H9 (cell line): ENCODE measurements at regions not wholly inside any gene's neighbourhood (a gene's known extent, or its start where the extent isn't known, plus 50 kb on each side); places are given as distances from the start of the nearest gene placed in this dataset.

Source experiments
- DNase-seq: peaks from one replicate; pipeline ENCODE4 v3.0.0-alpha.2; 2017
- H2AFZ ChIP-seq: one replicate; pipeline ENCODE4 v1.6.1; 2013; ENCODE audit warnings: mild to moderate bottlenecking, low read length, control low read depth, moderate library complexity
- H2AK5ac ChIP-seq: 2 replicates; pipeline ENCODE4 v1.6.1; 2013; ENCODE audit warnings: low read length, control low read depth, mixed read lengths; ENCODE audit not compliant: insufficient read length
- H2BK120ac ChIP-seq: one replicate; pipeline ENCODE4 v1.6.1; 2013; ENCODE audit warnings: low read depth, mild to moderate bottlenecking, low read length, control low read depth, inconsistent platforms; ENCODE audit not compliant: poor library complexity, severe bottlenecking
- H2BK12ac ChIP-seq: 2 replicates; pipeline ENCODE4 v1.6.1; 2013; ENCODE audit warnings: low read length, control low read depth, mixed read lengths, low read depth; ENCODE audit not compliant: insufficient read length
- H2BK15ac ChIP-seq: 2 replicates; pipeline ENCODE4 v1.6.1; 2013; ENCODE audit warnings: low read depth, low read length, control low read depth
- H2BK20ac ChIP-seq: one replicate; pipeline ENCODE4 v1.6.1; 2013; ENCODE audit warnings: low read depth, mild to moderate bottlenecking, low read length, control low read depth, inconsistent platforms; ENCODE audit not compliant: poor library complexity, severe bottlenecking
- H2BK5ac ChIP-seq: 2 replicates; pipeline ENCODE4 v1.6.1; 2013; ENCODE audit warnings: low read length, control low read depth, mixed read lengths; ENCODE audit not compliant: insufficient read length
- H3K14ac ChIP-seq: 2 replicates; pipeline ENCODE4 v1.6.1; 2013; ENCODE audit warnings: low read length, control low read depth; ENCODE audit not compliant: insufficient read depth
- H3K18ac ChIP-seq: 2 replicates; pipeline ENCODE4 v1.6.1; 2013; ENCODE audit warnings: low read depth, mild to moderate bottlenecking, mixed read lengths, low read length, control low read depth; ENCODE audit not compliant: insufficient read length
- H3K23ac ChIP-seq: 2 replicates; pipeline ENCODE4 v1.6.1; 2013; ENCODE audit warnings: low read length, control low read depth, mixed read lengths, low read depth; ENCODE audit not compliant: insufficient read length
- H3K23me2 ChIP-seq: 2 replicates; pipeline ENCODE4 v1.6.1; 2013; ENCODE audit warnings: low read depth, mild to moderate bottlenecking, mixed read lengths, low read length, control low read depth; ENCODE audit not compliant: insufficient read length, poor library complexity, severe bottlenecking
- H3K27ac ChIP-seq: 2 replicates; pipeline ENCODE4 v1.5.1; 2013; ENCODE audit warnings: low read length, control low read depth, mixed read lengths, low read depth; ENCODE audit not compliant: insufficient read length
- H3K27me3 ChIP-seq: 2 replicates; pipeline ENCODE4 v1.6.1; 2013; ENCODE audit warnings: low read length, control low read depth, inconsistent platforms; ENCODE audit not compliant: insufficient read depth
- H3K4ac ChIP-seq: 2 replicates; pipeline ENCODE4 v1.6.1; 2013; ENCODE audit warnings: low read depth, mild to moderate bottlenecking, control low read depth, inconsistent platforms, low read length, moderate library complexity
- H3K4me1 ChIP-seq: 2 replicates; pipeline ENCODE4 v1.6.1; 2013; ENCODE audit warnings: low read length, control low read depth, inconsistent platforms; ENCODE audit not compliant: insufficient read depth
- H3K4me2 ChIP-seq: 2 replicates; pipeline ENCODE4 v1.6.1; 2013; ENCODE audit warnings: low read length, control low read depth, mixed read lengths; ENCODE audit not compliant: insufficient read length, insufficient read depth
- H3K56ac ChIP-seq: 2 replicates; pipeline ENCODE4 v1.6.1; 2013; ENCODE audit warnings: low read depth, mild to moderate bottlenecking, mixed read lengths, low read length, control low read depth; ENCODE audit not compliant: insufficient read length
- H3K79me1 ChIP-seq: 2 replicates; pipeline ENCODE4 v1.6.1; 2013; ENCODE audit warnings: low read depth, mild to moderate bottlenecking, moderate library complexity, low read length, control low read depth, inconsistent platforms; ENCODE audit not compliant: insufficient read depth, poor library complexity, severe bottlenecking
- H3K79me2 ChIP-seq: 2 replicates; pipeline ENCODE4 v1.6.1; 2013; ENCODE audit warnings: low read length, control low read depth, inconsistent platforms; ENCODE audit not compliant: insufficient read depth
- H3K9ac ChIP-seq: 2 replicates; pipeline ENCODE4 v1.6.1; 2013; ENCODE audit warnings: low read length, control low read depth, mixed read lengths; ENCODE audit not compliant: insufficient read length; ENCODE audit errors: extremely low read depth
- H3K9me3 ChIP-seq: one replicate; pipeline ENCODE4 v1.6.1; 2013; ENCODE audit warnings: low read depth, low read length, inconsistent platforms; ENCODE audit not compliant: control insufficient read depth
- H3T11ph ChIP-seq: one replicate; pipeline ENCODE4 v1.6.1; 2013; ENCODE audit warnings: mild to moderate bottlenecking, low read length, control low read depth, inconsistent platforms
- H4K20me1 ChIP-seq: one replicate; pipeline ENCODE4 v1.6.1; 2013; ENCODE audit not compliant: control insufficient read depth, insufficient read length, insufficient read depth
- H4K5ac ChIP-seq: 2 replicates; pipeline ENCODE4 v1.6.1; 2013; ENCODE audit warnings: low read depth, mild to moderate bottlenecking, mixed read lengths, low read length, control low read depth; ENCODE audit not compliant: insufficient read length
- H4K8ac ChIP-seq: replicated peaks from 2 replicates; pipeline ENCODE4 v1.6.1; 2013; ENCODE audit warnings: low read length, control low read depth, mixed read lengths, low read depth; ENCODE audit not compliant: insufficient read length
- H4K91ac ChIP-seq: 2 replicates; pipeline ENCODE4 v1.6.1; 2013; ENCODE audit warnings: low read depth, mild to moderate bottlenecking, moderate library complexity, mixed read lengths, low read length, control low read depth; ENCODE audit not compliant: insufficient read length
- H3K27ac Mint-ChIP-seq, 3 experiments: 2 replicates in 2 of 3; 3 replicates in 1 of 3; pipeline ENCODE4 v1.8.0; 2020 to 2021; ENCODE audit warnings: mixed read lengths in 3 of 3, mild to moderate bottlenecking in 1 of 3, moderate library complexity in 1 of 3
- H3K27me3 Mint-ChIP-seq: 2 replicates; pipeline ENCODE4 v1.8.0; 2021; ENCODE audit warnings: low read depth, mild to moderate bottlenecking, moderate library complexity, mixed read lengths
- H3K36me3 Mint-ChIP-seq, 3 experiments: 2 replicates in 2 of 3; 3 replicates in 1 of 3; pipeline ENCODE4 v1.8.0; 2020 to 2021; ENCODE audit warnings: low read depth in 3 of 3, mixed read lengths in 3 of 3; ENCODE audit not compliant: insufficient read depth in 1 of 3
- H3K4me1 Mint-ChIP-seq, 2 experiments: 2 replicates each; pipeline ENCODE4 v1.8.0; 2020; ENCODE audit warnings: mixed read lengths in 2 of 2
- H3K4me3 Mint-ChIP-seq, 2 experiments: 2 replicates in 1 of 2; 3 replicates in 1 of 2; pipeline ENCODE4 v1.8.0; 2020 to 2021; ENCODE audit warnings: mild to moderate bottlenecking in 2 of 2, mixed read lengths in 2 of 2, moderate library complexity in 1 of 2
- H3K9me3 Mint-ChIP-seq, 2 experiments: 2 replicates in 1 of 2; 3 replicates in 1 of 2; pipeline ENCODE4 v1.8.0; 2020; ENCODE audit warnings: mild to moderate bottlenecking in 2 of 2, mixed read lengths in 2 of 2, moderate library complexity in 1 of 2
- WGBS: extraction: QIAGEN DNeasy Blood & Tissue Kit; methylation state at CpG from one replicate; pipeline ENCODE4 v1.1.7; 2013; ENCODE audit warnings: missing lambda C conversion rate, low lambda C conversion rate, mixed read lengths; ENCODE audit not compliant: insufficient read length; ENCODE audit errors: extremely low coverage; 5-methylcytosine and 5-hydroxymethylcytosine counted together
- TF ChIP-seq, protein P1 (sequence below): fragments of 200-600 bp; sonication (generic); conservative IDR thresholded peaks from 3 replicates; pipeline ENCODE4 v1.8.0; 2021; ENCODE audit warnings: antibody characterized with exemption, mild to moderate bottlenecking

DNA sequence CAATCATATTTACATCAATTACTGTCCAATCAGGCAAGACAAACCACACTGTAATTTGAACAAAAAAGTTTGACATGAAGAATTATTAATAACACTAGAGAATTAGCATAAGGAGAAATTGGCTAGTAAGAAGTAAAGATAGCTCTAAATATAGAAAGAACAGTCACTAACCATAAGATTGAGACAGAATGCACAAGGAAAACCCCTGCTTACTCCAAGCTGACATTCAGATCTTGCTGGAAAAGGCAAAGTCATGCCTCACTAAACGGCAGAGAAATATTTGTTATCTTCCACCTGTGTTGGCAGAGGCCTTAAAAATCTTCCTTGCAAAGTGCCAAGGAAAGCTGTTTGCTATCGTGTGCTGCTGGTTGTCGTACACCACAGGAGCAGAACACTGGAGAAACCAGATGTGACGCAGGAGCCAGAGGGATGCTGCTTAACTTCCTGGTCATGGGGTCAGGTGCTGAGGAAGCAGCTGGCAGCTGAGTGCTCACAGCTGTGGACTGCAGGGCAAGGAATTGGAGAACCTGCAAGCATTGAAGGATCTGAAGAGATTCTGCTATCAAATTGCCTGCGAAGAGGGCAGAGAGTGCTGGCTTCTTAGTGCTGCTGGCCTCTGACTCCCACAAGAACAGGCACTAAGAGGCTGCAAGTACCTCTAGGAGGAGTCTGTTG lies 1323.3 kb downstream of the LRFN5 start:
- Histone ChIP-seq H3K56ac (no peak overlapping the region), H3K27me3 (no peaks in the 10 kb centered on the region), H4K20me1 (no peaks in the 10 kb centered on the region), H3K27ac (no peak overlapping the region), H2BK120ac (no peak overlapping the region), H3K4me1 (no peaks in the 10 kb centered on the region), H4K91ac (no peak overlapping the region), H3T11ph (no peak overlapping the region), H2AK5ac (no peak overlapping the region), H2BK15ac (no peak overlapping the region), H4K8ac (no peak overlapping the region), H2AFZ (no peak overlapping the region), H2BK5ac (no peak overlapping the region), H3K9me3 (no peaks in the 10 kb centered on the region), H3K23ac (no peak overlapping the region), H3K23me2 (no peaks in the 10 kb centered on the region), H3K79me1 (no peaks in the 10 kb centered on the region), H4K5ac (no peak overlapping the region), H3K9ac (no peak overlapping the region), H3K4me2 (no peak overlapping the region), H3K4ac (no peak overlapping the region), H3K14ac (peak overlapping the region; percentile 4; the same call in 1 of the 2 replicates), H2BK12ac (no peak overlapping the region), H3K18ac (no peak overlapping the region), H2BK20ac (no peak overlapping the region), H3K79me2 (no peaks in the 10 kb centered on the region)
- DNase-seq, result peak; percentile 31
- Mint-ChIP-seq H3K27me3 (no peaks in the 10 kb centered on the region; the same call in 1 of the 2 replicates), H3K9me3 (peaks cover 2 to 9% of the 10 kb centered on the region in 2 experiments; a peak in 3 of 5 replicates), H3K36me3 (peaks cover 0 to 4% (median 0%) of the 10 kb centered on the region in 3 experiments; a peak in 3 of 7 replicates), H3K4me3 (no peak overlapping the region), H3K27ac (no peak overlapping the region), H3K4me1 (no peaks in the 10 kb centered on the region)
- WGBS, result no CpG with 5 or more reads among the region's 5 CpGs
- TF ChIP-seq, protein P1, sequence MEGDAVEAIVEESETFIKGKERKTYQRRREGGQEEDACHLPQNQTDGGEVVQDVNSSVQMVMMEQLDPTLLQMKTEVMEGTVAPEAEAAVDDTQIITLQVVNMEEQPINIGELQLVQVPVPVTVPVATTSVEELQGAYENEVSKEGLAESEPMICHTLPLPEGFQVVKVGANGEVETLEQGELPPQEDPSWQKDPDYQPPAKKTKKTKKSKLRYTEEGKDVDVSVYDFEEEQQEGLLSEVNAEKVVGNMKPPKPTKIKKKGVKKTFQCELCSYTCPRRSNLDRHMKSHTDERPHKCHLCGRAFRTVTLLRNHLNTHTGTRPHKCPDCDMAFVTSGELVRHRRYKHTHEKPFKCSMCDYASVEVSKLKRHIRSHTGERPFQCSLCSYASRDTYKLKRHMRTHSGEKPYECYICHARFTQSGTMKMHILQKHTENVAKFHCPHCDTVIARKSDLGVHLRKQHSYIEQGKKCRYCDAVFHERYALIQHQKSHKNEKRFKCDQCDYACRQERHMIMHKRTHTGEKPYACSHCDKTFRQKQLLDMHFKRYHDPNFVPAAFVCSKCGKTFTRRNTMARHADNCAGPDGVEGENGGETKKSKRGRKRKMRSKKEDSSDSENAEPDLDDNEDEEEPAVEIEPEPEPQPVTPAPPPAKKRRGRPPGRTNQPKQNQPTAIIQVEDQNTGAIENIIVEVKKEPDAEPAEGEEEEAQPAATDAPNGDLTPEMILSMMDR, result no peak
